ENCODE measurements at regions not wholly inside any gene's neighbourhood (a gene's known extent, or its start where the extent isn't known, plus 50 kb on each side); places are given as distances from the start of the nearest gene placed in this dataset.

- no peak for DNase-seq (ENCODE audit: low read depth in 3 of 3)
These were observed 146.9 kb upstream of the DMAC1 start for GRCh38 chr9:7946458-7946857.

DNA sequence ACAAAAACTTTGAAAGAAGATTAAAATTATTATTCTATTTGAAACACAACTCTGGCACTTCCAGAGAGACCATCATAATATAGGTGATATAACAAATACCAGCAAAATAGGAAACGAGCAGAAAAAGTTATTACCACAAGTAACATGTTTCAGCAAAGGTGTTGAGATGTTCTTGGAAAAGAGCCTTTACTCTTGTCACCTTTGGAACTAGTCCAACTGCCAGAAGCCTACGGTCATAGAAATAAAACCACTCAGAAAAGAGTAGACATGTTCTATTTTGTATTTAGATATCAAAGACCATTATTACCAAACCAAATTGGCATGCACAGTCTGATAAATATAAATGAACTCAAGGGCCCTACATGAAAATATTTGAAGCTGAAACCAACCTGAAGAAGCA, 145.0 kb upstream of the DMAC1 start:
- no peak for DNase-seq (ENCODE audit: low read depth in 3 of 3)

DNA sequence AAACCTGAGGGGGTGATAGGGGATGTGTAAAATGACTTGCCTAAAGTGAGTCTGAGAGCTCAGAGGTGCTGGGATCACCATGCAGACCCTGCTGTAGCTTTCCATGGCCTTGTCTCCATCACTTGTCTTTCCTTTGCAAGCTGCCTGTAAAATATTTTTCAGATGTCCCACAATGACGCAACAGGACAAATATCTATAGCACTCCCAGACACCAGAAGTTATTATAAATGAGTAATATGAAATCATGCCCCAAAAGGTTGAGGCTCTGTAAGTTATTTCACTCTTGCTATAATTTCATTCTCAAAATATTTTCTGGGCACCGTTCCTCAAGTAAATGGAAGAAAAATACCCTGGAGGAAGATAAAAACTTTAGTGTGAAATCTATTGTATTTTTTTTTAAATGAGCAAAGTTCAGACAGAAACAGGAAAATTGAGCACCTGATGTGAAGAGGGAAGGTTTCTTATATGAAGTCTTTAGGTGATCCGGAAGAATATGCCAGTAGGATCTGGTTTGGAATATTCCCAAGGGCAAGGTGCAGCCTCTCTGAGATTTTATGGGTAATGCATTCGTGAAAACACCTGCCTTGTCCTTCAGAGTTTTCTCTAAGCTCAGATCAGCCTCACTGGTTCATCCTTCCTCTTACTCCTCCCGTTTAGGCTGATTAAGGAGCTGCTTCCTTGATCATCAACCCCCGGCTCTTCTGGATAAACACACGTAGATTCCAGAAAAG, 138.3 kb upstream of the DMAC1 start:
- no peak for DNase-seq (ENCODE audit: low read depth in 3 of 3)

GRCh38 chr9:7936996-7937395, 137.4 kb upstream of the DMAC1 start:
- no peak for DNase-seq (ENCODE audit: low read depth in 3 of 3)

DNA sequence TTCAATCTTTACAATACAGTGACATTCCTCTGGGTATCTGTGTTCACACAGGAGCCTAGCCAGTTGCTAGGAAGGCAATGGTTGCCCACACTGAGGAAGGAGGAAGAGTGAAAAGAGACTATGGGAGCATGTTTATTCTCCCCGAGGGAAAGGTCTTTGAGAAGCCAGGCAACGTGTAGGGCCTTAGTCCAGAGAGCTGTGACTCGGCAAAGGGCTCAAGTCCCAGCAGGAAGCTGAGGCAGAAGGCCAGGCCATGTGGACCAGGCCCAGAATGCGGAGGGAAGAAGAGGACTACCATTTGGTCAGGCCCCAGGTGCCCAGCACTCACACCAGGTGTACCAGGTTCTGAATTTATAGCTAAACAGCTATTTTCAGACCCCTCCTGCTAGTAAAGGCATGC, 136.6 kb upstream of the DMAC1 start:
- DNase-seq (ENCODE audit: low read depth in 3 of 3), result no peak

DNA sequence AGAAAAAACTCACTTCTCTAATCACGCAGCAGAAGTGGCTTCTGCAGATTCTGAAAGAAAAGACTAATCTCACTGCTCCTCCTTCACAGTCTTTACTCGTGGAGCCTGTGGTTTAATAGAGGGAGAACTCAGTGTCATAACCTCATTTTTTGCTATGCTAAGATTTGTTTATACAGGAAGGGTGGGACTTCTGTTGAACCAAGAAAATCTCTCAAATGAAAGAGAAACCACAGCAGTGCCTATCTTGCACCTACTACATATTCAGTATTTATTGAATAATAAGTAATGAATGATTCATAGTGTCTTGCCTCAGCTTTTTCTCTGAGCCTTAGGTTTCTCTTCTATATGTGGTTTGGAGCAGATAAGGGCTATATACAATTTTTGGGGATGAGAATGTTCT, 136.1 kb upstream of the DMAC1 start:
- DNase-seq (ENCODE audit: low read depth in 3 of 3), result no peak

DNA sequence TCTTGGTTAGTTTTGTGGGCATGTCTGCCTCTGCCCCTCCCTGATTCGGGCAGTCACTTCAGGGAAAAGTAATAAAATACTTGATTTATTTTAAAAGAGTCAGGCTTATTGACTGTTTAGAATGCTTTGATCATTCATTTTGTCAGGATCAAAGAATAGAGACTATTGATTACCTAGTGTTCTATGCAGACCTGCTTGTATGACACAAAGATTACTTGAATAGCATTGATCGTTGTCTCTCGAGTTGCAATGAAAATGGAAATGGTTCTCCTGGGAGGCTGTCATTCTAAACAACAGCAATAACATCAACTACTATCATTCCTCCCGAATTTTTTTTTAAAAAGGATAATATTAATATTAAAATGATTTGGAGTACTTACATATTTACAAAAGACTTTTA, 133.2 kb upstream of the DMAC1 start:
- DNase-seq (ENCODE audit: low read depth in 3 of 3), result no peak

DNA sequence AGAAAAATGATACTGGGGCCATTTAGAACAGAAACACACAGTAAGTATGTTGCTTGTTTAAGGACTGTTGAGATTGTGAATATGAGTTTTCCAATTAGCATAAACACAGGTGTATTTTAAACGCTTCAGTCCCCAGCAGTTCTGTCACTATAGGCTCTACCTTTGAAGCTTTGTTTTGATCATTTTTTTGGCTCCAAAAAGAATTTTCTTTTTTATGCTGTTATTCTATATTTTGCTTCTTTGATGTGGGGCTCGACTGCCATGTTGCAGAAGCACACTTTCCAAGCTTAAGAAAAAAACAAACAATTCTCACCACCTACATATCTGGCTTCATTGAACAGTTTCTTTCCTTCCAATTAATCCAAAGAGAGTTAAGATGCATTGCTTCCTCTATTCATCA, 131.0 kb upstream of the DMAC1 start:
- DNase-seq (ENCODE audit: low read depth in 3 of 3), result no peak

DNA sequence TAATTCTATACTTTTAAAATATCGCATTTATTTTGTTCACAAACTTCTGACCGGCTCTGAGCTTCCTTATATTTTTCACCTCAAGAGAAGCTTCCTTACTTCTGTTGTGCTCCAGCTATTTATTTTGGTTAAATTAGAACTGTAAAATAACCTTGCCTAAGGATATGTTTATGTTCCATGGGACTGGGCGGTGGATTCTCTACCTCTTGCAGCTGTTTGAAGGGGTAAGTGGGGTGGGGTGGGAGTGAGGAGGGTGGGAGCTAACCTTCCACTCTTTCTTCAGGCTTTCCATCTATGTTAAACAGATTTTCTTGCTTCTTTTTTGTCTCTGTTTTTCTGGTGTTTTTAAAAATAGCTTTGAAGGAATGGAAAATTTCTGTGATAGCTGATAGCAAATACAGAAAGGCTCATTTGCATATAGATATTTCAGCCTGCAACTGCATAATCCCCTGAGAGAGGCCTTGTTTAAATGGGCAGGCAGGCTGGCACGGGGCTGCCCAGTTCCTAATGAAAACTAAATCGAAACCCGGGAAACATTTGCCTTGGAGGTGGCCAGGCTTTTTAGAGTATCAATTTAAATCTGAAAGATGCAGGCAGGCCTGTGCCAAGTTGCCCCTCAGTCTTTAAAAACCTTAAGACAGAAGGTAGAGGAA, 122.1 kb upstream of the DMAC1 start:
- no peak for DNase-seq (ENCODE audit: low read depth in 3 of 3)

DNA sequence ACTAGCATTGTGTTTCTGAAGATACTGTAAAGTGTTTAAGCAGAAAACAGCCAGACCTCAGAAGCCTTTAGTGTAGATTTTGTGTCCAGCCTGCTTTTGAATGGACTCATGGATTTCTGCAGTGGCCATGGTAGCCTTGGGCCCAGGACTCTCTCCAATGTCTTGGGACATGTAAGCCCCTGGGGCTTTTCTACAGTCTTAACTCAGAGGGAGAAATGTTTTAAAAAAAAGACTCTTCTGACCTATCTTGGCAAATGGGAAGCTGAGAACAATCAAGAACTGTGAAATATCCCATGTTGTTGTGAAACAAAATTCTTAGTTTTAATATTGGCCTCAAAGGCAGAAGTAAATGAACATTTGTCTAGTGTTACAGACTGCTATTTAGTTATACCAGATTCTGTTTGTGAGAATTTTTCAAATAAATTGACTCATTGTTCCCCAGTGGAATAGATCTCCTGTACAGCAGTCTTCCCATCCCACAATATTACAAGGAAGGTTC, 112.5 kb upstream of the DMAC1 start:
- DNase-seq (ENCODE audit: low read depth in 3 of 3), result no peak

DNA sequence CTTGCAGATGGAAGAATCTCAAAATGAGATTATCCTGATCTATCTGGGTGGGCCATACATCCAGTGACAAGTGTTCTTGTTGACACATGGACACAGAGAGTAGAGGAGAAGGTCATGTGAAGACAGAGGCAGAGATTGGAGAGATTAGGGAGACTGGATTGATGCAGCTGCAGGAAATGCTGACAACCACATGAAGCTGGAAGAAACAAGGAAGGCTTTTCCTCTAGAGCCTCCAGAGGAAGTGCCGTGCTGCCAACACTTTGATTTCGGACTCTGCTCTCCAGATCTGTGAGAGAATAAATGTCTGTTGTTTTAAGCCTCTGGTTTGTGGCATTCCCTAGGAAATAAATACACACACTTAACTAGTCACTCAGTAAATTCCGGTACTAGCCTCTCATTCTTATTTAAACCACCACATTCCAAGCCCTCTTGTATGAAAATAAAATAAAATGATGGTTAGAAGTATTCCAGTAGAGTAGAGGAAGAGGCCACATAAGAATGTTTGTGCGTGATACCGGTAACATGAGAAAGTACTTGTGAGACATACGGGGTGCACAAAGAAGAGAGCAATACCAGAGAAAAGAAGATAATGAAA, 110.9 kb upstream of the DMAC1 start:
- no peak for DNase-seq (ENCODE audit: low read depth in 3 of 3)

DNA sequence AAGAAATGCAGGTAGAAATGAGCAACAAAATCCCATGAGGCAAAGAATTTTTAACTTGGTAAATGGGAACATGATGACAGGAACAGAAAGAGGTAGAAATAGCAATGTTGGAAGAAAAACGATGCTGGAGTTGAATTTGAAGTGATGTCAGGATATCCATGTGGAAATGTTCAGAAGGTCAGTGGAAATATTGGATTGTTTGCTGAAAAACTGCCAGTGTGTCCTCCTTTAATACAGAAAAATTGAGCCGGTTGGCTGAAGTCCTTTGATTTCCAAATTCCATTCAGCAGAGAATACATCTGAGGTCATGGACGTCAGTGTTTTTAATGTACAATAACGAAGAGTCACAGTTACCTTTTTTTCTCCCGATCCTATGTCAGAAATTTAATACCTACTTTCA, 110.0 kb upstream of the DMAC1 start:
- DNase-seq (ENCODE audit: low read depth in 3 of 3), result no peak

DNA sequence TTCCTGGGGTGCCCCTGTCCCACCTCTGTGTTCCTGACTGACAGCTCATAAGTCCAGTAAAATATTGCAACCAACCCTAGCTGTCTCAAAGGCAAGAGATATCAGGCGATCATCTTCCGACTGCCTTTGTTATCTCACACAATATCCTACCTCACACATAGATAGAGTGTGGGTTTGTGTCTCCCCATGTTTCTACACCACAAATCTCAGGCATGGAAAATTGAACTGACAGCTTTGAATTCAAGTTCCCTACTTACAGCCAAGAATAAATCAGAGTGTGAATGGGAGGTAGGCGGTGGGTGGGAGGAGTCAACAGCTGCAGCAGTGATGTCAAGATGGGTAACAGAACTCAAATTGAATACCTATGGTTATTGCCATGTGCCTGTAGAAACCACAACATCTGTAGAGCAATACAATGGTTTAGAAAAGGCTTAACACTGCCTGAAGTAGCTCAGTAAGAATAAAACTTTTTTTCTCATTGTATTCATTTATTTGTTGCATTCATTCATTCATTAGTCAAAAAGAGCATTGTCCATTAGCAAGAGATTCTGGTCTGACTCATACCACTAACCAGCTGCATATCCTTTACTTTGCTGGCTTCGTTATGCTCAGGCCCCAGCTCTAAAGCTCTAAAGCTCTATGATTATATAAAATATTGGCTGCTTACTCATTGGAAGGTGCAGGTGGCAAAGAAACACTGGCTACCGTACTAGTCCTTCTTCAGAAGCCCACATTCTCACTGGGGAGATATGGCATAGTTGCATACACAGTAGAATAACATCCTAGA, 108.2 kb upstream of the DMAC1 start:
- no peak for DNase-seq (ENCODE audit: low read depth in 3 of 3)

GRCh38 chr9:7906783-7907550, 107.4 kb upstream of the DMAC1 start:
- no peak for DNase-seq (ENCODE audit: low read depth in 3 of 3)

GRCh38 chr9:7901621-7902020, 102.0 kb upstream of the DMAC1 start:
- DNase-seq (ENCODE audit: low read depth in 3 of 3), result no peak

DNA sequence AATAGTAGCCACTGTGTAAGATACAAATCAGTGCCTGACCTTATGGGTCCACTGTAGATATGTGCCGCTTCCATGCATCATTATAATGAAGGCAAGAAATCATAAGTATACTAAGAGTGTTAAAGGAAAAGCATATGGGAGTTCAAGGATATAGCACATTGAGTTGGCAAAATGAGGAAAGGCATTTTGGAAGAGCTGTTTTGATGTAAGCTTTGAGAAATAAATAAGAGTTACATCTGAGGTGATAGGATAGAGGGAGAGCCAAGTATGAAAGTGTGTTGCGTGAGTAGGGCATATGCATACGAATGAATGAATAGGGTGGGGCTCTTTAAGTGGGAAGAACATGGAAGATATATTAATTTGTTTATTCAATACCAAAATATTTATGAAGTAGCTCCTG, 101.0 kb upstream of the DMAC1 start:
- DNase-seq (ENCODE audit: low read depth in 3 of 3), result no peak

- DNase-seq (ENCODE audit: low read depth in 3 of 3), result no peak
These were observed 100.2 kb upstream of the DMAC1 start for GRCh38 chr9:7899753-7900152.

DNA sequence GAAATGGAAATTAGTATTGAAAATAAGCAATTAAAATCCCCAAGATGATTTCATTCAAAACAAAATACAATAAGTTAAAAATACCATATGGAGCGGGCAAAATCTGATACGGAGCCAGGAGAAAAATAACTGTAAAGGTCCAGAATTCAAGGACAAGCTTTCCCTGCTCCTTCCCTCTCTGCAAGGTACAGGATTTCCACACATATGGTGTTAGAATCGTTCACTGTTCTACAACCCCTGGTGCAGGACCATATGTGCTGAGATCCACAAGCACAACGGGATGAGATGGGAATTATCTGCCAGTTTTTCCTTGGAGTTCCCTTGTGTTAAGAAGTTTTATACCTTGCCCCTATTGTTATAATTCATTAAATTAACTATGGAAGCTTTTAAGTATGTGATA, 94.7 kb upstream of the DMAC1 start:
- DNase-seq (ENCODE audit: low read depth in 3 of 3), result no peak

DNA sequence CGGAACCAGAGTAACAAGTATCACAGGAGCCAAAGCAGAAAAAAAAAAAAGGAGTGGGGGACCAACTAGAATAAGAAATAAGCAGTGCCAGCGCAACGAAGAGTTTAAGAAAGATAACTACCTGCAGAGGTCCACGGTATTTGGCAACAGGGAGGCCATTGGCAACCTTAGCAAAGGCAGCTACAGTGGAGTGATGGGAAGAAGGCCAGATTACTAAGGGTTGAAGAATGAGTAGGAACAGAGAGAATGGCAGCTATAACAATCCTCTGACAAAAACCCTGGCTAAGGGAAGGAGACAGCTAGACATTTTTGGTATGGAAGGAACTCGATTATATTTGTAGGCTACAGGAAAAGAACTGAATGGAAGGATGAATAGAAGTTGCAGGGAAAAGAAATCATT, 93.4 kb upstream of the DMAC1 start:
- DNase-seq (ENCODE audit: low read depth in 3 of 3), result no peak

DNA sequence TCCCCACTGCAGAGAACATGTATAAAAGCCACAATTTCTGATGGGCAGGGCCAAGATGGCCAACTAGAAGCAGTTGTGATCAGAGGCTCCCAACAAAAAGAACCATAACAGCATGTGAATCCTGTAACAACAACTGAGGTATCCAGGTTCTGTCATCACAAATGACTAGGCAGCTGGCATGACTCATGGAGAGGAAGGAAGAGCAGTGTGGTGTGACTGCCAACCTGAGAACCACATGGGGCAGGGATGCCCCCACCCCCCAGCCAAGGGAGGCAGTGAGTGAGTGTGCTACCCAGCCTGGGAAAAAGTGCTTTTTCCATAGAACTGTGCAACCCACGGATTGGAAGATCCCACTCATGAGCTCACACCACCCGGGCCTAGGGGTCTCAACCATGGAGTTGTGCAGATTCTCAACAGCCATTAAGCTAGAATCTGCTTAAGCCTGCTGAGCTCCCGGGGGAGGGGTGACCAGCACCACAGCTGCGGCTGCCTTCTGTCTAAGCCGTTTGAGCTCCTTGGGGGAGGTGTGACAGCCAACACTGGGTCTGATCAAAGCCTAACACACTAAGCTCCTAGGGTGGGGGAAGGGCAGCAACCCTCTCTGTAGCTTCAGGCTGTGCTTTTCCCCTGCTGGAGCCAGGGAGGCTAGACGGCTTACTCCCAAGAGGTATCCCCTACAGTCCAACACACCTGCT, 80.1 kb upstream of the DMAC1 start:
- peak; percentile 6 to 29 (median 17) for DNase-seq (ENCODE audit: low read depth in 3 of 3)
